ENCODE measurements at regions not wholly inside any gene's neighbourhood (a gene's known extent, or its start where the extent isn't known, plus 50 kb on each side); places are given as distances from the start of the nearest gene placed in this dataset.

GRCh38 chr7:35501681-35502080, 193.3 kb downstream of the HERPUD2 start:
- DNase-seq = no peak
- no peak overlapping the region for H3K4me3 Mint-ChIP-seq (ENCODE audit: unreplicated experiment)
- TF ChIP-seq CTCF (IDR thresholded peaks at IDR 0.05; ENCODE audit: partially characterized antibody, unreplicated experiment) = no peak
- H3K27me3 Mint-ChIP-seq (ENCODE audit: unreplicated experiment) = peaks cover 2% of the 10 kb centered on the region
- peaks cover 11% of the 10 kb centered on the region for H3K36me3 Mint-ChIP-seq (ENCODE audit: unreplicated experiment)
- H3K4me1 Mint-ChIP-seq (ENCODE audit: low read depth, unreplicated experiment) = peaks cover 3% of the 10 kb centered on the region
- H3K27ac Mint-ChIP-seq (ENCODE audit: unreplicated experiment) = no peak overlapping the region
- no peaks in the 10 kb centered on the region for H3K9me3 Mint-ChIP-seq (ENCODE audit: unreplicated experiment)

GRCh38 chr7:35499226-35499625, 195.7 kb downstream of the HERPUD2 start:
- Mint-ChIP-seq H3K36me3 (ENCODE audit: unreplicated experiment) (peaks cover 11% of the 10 kb centered on the region), H3K27me3 (ENCODE audit: unreplicated experiment) (peaks cover 7% of the 10 kb centered on the region), H3K4me1 (ENCODE audit: low read depth, unreplicated experiment) (peaks cover 16% of the 10 kb centered on the region), H3K27ac (ENCODE audit: unreplicated experiment) (no peak overlapping the region), H3K9me3 (ENCODE audit: unreplicated experiment) (peaks cover 7% of the 10 kb centered on the region), H3K4me3 (ENCODE audit: unreplicated experiment) (no peak overlapping the region)
- no peak for DNase-seq
- TF ChIP-seq CTCF (IDR thresholded peaks at IDR 0.05; ENCODE audit: partially characterized antibody, unreplicated experiment) = no peak

- peaks cover 11% of the 10 kb centered on the region for H3K36me3 Mint-ChIP-seq (ENCODE audit: unreplicated experiment)
- H3K27ac Mint-ChIP-seq (ENCODE audit: unreplicated experiment) = no peak overlapping the region
- peaks cover 10% of the 10 kb centered on the region for H3K9me3 Mint-ChIP-seq (ENCODE audit: unreplicated experiment)
- no peak for TF ChIP-seq CTCF (IDR thresholded peaks at IDR 0.05; ENCODE audit: partially characterized antibody, unreplicated experiment)
- H3K4me3 Mint-ChIP-seq (ENCODE audit: unreplicated experiment) = no peak overlapping the region
- peaks cover 16% of the 10 kb centered on the region for H3K4me1 Mint-ChIP-seq (ENCODE audit: low read depth, unreplicated experiment)
- peaks cover 5% of the 10 kb centered on the region for H3K27me3 Mint-ChIP-seq (ENCODE audit: unreplicated experiment)
- DNase-seq = no peak
Measured at GRCh38 chr7:35498416-35498815, 196.5 kb downstream of the HERPUD2 start.

- H3K27me3 Mint-ChIP-seq (ENCODE audit: unreplicated experiment) = peaks cover 5% of the 10 kb centered on the region
- no peak overlapping the region for H3K4me3 Mint-ChIP-seq (ENCODE audit: unreplicated experiment)
Measured at GRCh38 chr7:35495844-35496243, 199.1 kb downstream of the HERPUD2 start.

GRCh38 chr7:35495377-35495776, 199.6 kb downstream of the HERPUD2 start:
- Mint-ChIP-seq H3K27ac (ENCODE audit: unreplicated experiment) (peak overlapping the region; percentile 52), H3K27me3 (ENCODE audit: unreplicated experiment) (peaks cover 5% of the 10 kb centered on the region), H3K4me3 (ENCODE audit: unreplicated experiment) (no peak overlapping the region), H3K36me3 (ENCODE audit: unreplicated experiment) (peaks cover 11% of the 10 kb centered on the region), H3K9me3 (ENCODE audit: unreplicated experiment) (peaks cover 10% of the 10 kb centered on the region), H3K4me1 (ENCODE audit: low read depth, unreplicated experiment) (peaks cover 31% of the 10 kb centered on the region)
- TF ChIP-seq CTCF (IDR thresholded peaks at IDR 0.05; ENCODE audit: partially characterized antibody, unreplicated experiment) = no peak
- no peak for DNase-seq

More at GRCh38 chr7:35495844-35496243, 199.1 kb downstream of the HERPUD2 start:
- H3K4me1 Mint-ChIP-seq (ENCODE audit: low read depth, unreplicated experiment) = peaks cover 28% of the 10 kb centered on the region
- H3K36me3 Mint-ChIP-seq (ENCODE audit: unreplicated experiment) = peaks cover 11% of the 10 kb centered on the region
- peak; percentile 32 for DNase-seq
- H3K27ac Mint-ChIP-seq (ENCODE audit: unreplicated experiment) = peak overlapping the region; percentile 52
- peaks cover 10% of the 10 kb centered on the region for H3K9me3 Mint-ChIP-seq (ENCODE audit: unreplicated experiment)
- no peak for TF ChIP-seq CTCF (IDR thresholded peaks at IDR 0.05; ENCODE audit: partially characterized antibody, unreplicated experiment)

Measured in glutamatergic neuron (in vitro differentiated cells).